C4-2B (cell line): ENCODE measurements at regions not wholly inside any gene's neighbourhood (a gene's known extent, or its start where the extent isn't known, plus 50 kb on each side); places are given as distances from the start of the nearest gene placed in this dataset.

Experiments
- ZFX ChIP-seq: fragments of 450-650 bp; IDR thresholded peaks from 2 replicates; pipeline ENCODE4 v1.6.1; 2017
- TF ChIP-seq, protein P1 (sequence below): fragments of 450-650 bp; conservative IDR thresholded peaks from 2 replicates; pipeline ENCODE4 v1.5.1; 2017; ENCODE audit warnings: mild to moderate bottlenecking

DNA sequence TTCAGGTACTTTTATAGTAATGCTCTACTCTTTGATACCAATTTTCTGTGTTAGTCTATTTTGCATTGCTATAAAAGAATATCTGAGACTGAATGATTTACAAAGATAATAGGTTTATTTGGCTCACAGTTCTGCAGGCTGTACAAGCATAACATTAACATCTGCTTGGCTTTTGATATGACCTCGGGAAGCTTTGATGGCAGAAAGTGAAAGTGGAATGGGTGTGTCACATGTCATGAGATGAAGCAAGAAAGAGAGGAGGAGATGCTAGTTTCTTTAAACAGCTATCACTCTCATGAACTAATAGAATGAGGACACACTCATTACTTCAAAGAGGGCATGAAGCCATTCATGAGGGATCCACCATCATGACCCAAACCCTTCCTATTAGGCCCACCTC lies 270.9 kb upstream of the IL12B start:
- TF ChIP-seq, protein P1, sequence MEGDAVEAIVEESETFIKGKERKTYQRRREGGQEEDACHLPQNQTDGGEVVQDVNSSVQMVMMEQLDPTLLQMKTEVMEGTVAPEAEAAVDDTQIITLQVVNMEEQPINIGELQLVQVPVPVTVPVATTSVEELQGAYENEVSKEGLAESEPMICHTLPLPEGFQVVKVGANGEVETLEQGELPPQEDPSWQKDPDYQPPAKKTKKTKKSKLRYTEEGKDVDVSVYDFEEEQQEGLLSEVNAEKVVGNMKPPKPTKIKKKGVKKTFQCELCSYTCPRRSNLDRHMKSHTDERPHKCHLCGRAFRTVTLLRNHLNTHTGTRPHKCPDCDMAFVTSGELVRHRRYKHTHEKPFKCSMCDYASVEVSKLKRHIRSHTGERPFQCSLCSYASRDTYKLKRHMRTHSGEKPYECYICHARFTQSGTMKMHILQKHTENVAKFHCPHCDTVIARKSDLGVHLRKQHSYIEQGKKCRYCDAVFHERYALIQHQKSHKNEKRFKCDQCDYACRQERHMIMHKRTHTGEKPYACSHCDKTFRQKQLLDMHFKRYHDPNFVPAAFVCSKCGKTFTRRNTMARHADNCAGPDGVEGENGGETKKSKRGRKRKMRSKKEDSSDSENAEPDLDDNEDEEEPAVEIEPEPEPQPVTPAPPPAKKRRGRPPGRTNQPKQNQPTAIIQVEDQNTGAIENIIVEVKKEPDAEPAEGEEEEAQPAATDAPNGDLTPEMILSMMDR: no peak
- TF ChIP-seq ZFX: no peak
